ENCODE measurements at regions not wholly inside any gene's neighbourhood (a gene's known extent, or its start where the extent isn't known, plus 50 kb on each side); places are given as distances from the start of the nearest gene placed in this dataset.

DNA sequence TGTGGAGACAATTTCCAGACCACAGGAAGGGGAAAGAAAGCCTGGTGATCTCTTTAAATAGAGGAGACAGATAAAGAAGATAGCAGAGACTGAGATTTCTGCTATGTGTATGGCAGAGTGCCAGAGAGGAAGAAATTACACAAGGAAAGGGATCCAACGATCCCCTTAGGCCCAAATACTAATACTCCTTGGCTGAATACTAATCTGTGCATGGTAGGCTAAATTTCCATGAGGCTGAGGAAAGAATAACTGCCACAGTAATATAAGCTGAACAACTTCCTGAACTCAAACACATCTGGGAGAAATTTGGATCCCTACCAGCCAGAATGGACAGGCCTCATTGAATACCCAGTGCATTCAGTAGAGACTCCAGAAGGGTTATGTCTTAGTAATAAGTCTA lies 83.3 kb upstream of the TNFAIP3 start:
- Histone ChIP-seq H3K79me2 (ENCODE audit: insufficient read depth, low read length) (no peaks in the 10 kb centered on the region), H3K9ac (ENCODE audit: extremely low read depth, insufficient read length, low read length) (no peak overlapping the region), H3K27ac (ENCODE audit: insufficient read length, low read depth, low read length) (no peak overlapping the region), H2AFZ (ENCODE audit: low read length) (no peak overlapping the region), H3K14ac (ENCODE audit: insufficient read depth, low read length) (no peak overlapping the region), H4K20me1 (ENCODE audit: control insufficient read depth, insufficient read depth, insufficient read length) (no peaks in the 10 kb centered on the region), H2BK12ac (ENCODE audit: insufficient read length, low read depth, low read length) (no peak overlapping the region), H4K8ac (replicated peaks; ENCODE audit: insufficient read length, low read depth, low read length) (no peak overlapping the region), H2BK15ac (ENCODE audit: low read depth, low read length) (no peak overlapping the region), H2AK5ac (ENCODE audit: insufficient read length, low read length) (no peak overlapping the region), H3K4me2 (ENCODE audit: insufficient read depth, insufficient read length, low read length) (no peak overlapping the region), H3K79me1 (ENCODE audit: insufficient read depth, low read depth, low read length, poor library complexity, severe bottlenecking) (no peaks in the 10 kb centered on the region), H3K23ac (ENCODE audit: insufficient read length, low read depth, low read length) (no peak overlapping the region), H3K23me2 (ENCODE audit: insufficient read length, low read depth, low read length, poor library complexity, severe bottlenecking) (no peaks in the 10 kb centered on the region), H2BK120ac (ENCODE audit: low read depth, low read length, poor library complexity, severe bottlenecking) (no peak overlapping the region), H3K4ac (ENCODE audit: low read depth, low read length) (no peak overlapping the region), H4K91ac (ENCODE audit: insufficient read length, low read depth, low read length) (no peak overlapping the region), H3K27me3 (ENCODE audit: insufficient read depth, low read length) (no peaks in the 10 kb centered on the region), H3K9me3 (ENCODE audit: control insufficient read depth, low read depth, low read length) (no peaks in the 10 kb centered on the region), H2BK5ac (ENCODE audit: insufficient read length, low read length) (no peak overlapping the region), H3K18ac (ENCODE audit: insufficient read length, low read depth, low read length) (no peak overlapping the region), H2BK20ac (ENCODE audit: low read depth, low read length, poor library complexity, severe bottlenecking) (no peak overlapping the region), H3T11ph (ENCODE audit: low read length) (no peak overlapping the region), H3K4me1 (ENCODE audit: insufficient read depth, low read length) (no peaks in the 10 kb centered on the region; the same call in 1 of the 2 replicates), H4K5ac (ENCODE audit: insufficient read length, low read depth, low read length) (no peak overlapping the region), H3K56ac (ENCODE audit: insufficient read length, low read depth, low read length) (no peak overlapping the region)
- Mint-ChIP-seq H3K9me3 (no peaks in the 10 kb centered on the region; a peak in 1 of 5 replicates), H3K36me3 (ENCODE audit: insufficient read depth in 1 of 3, low read depth in 3 of 3) (no peaks in the 10 kb centered on the region), H3K27ac (no peak overlapping the region), H3K4me3 (no peak overlapping the region), H3K27me3 (ENCODE audit: low read depth) (no peaks in the 10 kb centered on the region), H3K4me1 (peaks cover 2 to 7% of the 10 kb centered on the region in 2 experiments)
- no peak for TF ChIP-seq CTCF (conservative IDR thresholded peaks at IDR 0.05)
- WGBS (ENCODE audit: extremely low coverage, insufficient read length, low lambda C conversion rate) = no CpG with 5 or more reads among the region's 1 CpG
- DNase-seq = no peak

All from H9 (cell line).